Right lung (tissue), 2 donors: ENCODE measurements at regions not wholly inside any gene's neighbourhood (a gene's known extent, or its start where the extent isn't known, plus 50 kb on each side); places are given as distances from the start of the nearest gene placed in this dataset.

Source experiments
- DNase-seq, 2 donors: peaks; one replicate each; pipeline ENCODE4 v3.0.0-alpha.2; 2013

DNA sequence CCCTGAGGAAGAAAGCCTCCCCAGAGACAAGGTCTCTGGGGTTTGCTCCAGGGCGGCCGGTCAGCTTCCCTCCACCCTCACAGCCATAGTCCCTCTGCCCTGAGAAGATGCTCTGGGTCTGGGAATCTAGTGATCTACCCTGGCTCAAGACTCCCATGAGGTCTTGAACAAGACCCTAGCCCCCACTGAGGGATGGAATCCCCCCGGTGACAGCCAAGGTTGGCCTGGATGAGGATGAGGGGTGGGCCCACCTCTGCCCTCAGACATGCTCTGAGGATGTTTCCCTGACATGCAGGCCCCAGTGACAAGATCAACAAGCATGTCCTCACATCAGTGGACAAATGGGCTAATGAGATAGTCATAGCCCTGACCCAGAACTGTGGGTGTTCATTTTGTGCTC, 138.6 kb downstream of the C5orf15 start:
- DNase-seq, result no peak

DNA sequence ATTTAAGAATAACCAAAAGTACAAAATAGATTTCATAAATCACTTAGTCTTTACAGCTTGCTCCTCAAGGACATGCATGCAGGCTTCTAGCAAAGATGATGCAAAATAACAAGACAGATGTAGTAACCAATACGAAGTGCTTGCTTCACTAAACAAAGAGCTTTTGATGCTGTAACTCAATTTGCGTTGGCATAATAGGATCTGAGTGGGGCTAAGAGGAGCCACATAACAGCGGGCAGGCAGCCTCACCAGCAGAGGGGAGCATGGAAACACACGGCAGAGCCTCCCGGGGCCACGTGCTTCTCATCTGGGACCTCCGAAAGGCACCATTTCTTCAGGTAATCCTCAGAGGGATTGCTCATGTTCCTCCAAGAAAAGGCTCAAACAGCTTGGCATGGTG, 139.7 kb downstream of the C5orf15 start:
- no peak for DNase-seq

DNA sequence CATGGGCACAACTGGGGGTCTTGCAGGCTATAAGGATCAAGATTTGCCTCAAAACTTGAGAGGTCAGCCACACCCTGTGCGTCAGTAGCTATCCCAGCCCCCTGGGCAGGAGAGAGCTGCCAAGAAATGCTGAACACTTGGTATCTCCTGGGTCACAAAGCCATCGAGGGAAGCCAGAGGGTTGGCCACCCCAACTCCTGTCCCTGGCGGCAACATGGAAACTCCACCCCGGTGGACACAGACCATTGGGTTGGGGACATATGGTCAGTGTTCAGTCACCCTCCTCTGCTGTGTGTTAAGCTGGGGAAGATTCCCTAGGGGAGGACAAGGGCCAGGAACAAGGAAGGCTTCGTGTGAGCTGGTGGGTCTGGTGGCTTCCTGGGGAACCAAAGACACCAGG, 140.6 kb downstream of the C5orf15 start:
- no peak for DNase-seq

DNA sequence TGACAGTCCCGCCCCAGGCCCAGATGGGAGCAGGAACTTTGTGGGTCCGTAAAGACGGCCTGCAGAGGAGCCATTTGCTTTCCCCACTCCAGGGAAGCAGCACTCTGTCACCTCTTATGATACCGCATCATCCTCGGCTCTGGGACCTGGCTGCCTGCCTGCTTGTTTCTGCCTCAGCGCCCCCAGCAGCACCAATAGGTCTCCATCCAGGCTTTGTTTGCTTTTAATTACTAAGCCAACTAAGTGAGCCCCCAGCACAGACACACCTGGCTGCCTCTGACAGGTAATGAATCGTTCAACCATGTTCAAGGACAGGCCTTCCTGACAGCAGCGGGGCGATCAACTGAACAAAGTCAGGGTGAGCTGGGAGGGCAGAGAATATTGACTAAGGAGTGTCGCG, 141.4 kb downstream of the C5orf15 start:
- DNase-seq, result no peak

DNA sequence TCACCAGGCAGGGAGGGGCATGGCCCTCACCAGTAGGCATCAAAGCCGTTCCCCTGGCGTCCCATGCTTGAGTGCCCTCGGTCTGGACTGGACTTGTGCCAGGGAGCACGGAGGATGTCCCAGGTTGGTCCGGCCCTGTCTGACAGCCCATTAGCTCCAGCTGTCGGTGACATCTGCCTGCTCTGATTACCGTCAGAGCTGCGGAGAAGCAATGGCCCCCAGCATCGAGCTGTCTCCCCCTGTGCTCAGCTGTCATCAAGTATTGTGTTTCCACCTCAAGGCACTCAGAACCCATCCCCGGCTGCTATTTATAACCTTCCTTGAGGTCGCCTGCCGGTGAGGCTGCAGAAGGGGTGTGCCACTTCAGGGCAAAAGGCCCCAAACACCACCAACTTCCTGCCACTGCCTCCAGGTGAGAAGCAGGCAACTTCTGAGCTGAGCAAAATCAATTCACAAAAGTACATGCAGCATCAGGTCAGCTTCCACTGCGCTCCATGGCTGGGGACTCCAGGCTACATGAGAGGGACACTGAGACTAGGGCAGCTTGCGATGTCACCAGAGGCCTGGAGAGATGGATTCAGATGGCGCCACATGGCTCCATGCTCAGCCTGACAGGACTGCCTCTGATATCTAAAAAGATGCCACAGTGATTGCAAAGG, 142.7 kb downstream of the C5orf15 start:
- DNase-seq, result no peak

DNA sequence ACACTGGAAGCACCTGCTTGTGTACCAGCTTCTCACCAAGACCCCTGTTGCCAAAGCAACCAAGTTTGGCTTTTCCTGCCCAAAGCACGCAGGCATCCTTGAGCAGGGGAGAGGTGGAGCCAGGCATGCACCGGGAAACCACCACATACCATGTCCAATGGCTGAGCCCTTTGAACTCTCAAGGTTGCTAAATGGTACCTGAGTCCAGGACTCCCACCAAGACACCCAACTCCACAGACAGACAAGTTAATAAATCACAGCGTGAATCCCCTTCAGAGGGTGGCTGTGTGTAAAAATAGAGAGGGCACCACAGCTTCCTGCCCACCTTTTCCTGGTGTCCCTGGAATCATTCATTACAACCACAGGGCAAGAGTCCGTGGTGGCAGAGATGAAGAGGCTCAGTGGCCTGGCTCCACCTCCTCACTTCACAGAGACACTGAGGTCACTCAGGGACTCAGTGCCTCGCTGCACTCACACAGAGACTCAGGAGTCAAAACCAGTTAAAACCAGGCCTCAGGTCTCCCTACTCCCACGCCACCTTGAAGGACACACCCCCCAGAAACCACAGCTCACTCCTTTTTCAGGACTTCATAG, 143.7 kb downstream of the C5orf15 start:
- DNase-seq, result no peak

DNA sequence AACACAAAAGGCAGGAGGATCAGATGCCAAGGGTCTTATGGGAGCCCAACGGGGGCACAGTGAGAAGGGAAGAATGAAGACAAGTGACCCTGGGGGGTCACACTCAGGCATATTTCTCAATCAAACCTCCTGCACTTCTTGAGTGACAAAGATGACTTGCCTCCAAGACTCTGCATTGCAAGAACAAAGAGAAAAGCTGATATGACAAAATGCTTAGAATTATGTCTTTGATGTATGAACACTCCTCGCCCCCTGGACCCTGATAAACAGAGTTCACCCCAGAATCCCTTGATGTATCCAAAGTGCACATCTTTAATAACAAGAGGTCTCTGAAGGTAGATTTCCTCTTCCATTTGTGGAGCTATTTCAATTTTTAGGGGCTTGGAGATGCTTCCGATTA, 146.5 kb downstream of the C5orf15 start:
- DNase-seq, result no peak

DNA sequence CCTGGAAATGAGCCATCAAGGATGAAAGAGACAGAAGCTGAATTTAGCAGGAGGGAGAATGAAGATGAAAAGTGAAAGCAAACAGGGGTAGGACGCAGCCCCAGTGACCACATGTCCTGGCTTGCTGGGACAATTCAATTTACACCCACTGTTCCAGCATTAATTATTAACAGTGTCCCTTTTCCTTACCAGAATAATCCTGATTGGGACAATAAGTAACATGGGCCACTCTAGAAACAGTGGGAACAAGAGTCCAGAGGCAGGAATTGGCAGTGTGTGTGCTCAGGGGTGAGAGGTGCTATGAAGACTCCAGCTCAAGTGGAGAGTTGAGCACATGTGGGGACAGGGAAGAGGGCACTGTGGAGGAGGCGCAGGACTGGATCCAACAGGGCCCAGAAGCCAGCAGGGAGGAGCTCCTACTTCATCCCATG, 147.1 kb downstream of the C5orf15 start:
- no peak for DNase-seq

DNA sequence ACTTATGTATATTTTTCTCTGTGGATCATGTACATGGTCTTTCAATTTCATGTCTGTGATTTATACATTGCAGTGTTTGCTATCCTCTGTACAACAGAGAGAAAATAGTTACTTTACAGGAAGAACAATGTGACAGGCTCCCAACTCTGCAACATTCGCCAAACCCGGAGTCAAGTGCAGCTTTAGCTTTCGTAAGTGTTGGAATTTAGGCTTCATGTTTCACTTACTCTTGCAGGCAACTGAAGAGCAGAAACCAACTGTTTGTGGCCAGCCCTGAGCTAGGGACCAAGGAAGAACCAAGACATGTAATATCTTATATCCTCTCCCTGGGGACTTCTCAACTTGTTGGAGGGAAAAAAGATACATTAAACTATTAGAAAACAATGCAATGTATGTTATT, 147.9 kb downstream of the C5orf15 start:
- peak; percentile 23 to 28 for DNase-seq

DNA sequence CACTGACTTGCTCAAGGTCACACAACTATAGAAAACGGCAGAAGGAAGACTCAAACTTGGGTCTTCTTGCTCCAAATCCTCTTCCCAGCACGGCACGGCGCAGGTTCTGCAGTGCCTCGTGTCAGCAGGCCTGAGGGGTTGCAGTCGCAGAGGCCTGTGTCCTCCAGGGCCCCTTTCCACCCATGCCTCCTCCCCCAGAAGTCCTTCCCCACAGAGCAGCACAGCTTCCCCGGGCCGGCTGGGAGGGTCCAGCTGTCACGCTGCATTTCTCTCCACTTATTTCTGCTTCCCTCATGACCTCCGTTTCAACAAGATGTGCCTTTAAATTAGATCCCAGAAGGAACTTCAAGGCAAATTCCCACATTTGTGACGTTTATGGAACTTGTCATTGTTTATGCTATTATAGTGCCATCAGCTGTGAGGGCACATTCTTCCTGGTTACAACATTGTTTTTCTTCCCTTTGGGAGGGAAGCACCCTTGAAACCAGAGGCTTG, 148.4 kb downstream of the C5orf15 start:
- peak in 1 of 2 donors; percentile 14 for DNase-seq

DNA sequence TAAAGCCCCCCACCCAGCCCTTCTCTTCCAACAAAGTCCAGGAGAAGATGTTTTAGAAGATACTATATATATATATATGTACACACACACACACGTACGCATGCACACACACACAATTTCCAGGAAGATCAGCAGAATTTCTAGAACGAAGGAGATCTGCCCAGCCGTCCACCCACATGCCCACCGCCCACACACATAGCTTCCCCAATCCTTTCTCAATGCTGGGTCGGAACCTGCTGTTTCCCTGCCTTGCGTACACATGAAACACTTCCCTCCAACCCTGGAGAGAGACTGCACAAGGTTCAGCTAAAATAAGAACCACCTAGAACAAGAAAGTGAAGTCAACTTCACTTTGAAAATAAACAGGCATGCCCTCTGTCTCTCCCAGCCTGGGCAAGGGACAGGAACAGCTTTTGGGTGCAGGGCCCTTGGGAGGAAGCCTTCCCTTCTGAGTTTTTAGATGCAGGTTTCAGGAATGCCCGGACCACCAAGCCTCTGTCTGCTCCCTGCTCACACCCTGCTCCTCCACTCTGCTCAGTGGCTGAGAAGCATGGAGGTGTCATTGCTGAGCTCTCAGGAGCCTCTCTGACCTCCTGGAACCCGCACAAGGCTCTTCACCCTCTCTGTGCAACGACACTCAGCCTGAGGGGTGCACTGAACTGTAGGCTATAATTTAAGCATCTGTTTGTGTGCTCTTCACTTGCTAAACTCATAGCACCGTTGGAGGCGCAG, 149.4 kb downstream of the C5orf15 start:
- no peak for DNase-seq

DNA sequence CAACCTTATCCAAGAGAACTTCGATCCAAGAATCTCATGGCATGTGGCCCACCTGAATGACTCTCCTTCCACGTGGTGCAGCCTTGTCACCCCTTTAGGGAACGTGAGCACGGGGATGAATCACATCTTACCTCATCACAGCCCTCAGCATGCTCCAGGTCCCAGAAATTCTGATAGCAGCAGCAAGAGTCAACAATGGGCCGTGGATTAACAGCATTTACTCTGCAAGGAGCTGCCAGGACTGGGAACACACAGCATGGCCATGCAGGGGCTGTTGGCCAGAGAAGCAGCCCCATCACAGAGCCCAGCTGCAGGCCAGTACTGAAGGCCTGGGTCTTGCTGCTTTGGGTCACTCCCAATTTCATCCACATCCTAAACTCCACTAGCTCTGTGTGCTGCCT, 150.4 kb downstream of the C5orf15 start:
- no peak for DNase-seq

DNA sequence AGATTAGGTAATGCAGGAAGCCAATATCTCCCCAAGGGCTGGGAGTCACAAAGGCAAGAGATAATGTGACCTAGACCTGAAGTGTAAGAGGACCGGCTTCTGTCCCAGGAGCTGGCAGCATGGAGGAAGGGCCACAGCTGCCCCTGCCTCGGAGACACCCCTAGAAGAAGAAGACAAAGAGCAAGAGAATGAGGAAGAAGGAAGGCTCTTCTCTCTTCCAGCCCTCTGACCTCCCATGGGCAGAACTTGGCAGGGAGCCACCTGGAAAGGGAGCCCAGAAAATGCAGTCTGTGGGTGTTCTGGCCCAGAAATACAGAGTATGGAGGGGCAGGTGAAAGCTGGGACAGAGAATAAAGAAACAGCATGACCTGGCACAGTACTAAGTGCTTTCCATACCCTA, 151.0 kb downstream of the C5orf15 start:
- DNase-seq, result no peak

DNA sequence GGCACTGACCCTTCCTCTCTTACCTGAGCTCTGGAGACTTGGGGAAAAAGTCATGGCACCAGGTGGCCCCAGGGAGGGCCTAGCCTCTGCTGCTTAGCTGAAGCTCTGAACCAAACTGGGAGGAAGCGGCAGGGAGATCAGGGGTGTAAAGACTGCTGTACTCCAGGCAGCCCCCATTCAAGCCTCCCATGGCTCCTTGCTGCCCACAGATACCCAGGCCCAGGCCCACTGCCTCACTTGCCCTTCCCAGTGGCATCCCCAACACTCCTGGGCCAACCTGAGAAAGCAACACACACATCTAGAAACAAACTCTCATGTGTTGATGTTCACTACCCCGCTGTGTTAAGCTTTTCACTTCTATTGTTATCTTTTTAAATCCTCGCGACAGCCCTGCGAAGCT, 151.6 kb downstream of the C5orf15 start:
- DNase-seq, result no peak

DNA sequence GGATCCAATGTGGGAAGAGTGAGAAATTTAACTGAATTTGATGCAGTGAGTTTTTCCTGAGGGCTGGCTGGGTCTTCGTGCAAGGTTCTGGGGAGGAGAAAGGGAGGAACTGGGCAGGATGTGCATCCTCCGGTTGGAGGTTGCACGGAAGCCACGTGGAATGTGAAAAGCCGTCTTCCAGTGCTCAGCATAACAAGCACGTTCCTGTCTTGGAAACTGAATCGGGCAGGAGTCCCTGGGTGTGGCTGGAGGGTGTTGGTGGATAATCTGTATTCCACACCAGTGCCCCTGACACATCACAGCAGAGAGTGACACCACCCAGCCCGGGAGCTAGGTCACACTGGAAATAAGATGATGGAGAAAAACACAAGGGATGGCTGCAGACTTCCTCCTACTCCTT, 154.3 kb downstream of the C5orf15 start:
- no peak for DNase-seq

DNA sequence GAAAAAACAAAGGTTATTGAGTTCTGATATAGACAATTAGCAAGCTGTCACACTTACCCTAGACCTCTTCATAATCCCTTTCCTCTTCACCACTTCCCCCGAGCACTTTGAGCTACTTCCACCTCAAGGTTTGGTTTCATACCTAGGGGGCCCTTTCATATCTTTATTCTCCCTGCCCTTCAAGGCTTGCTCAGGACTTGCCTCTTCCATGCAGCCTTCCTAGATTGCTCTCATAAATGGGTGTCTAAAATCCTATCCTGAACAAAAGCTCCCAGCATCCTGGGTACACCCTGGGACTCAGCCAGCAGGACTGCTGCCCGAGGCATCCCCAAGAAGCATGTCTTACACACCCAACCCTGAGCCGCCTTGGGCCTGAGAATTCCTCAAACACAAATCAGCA, 157.3 kb downstream of the C5orf15 start:
- DNase-seq, result no peak

DNA sequence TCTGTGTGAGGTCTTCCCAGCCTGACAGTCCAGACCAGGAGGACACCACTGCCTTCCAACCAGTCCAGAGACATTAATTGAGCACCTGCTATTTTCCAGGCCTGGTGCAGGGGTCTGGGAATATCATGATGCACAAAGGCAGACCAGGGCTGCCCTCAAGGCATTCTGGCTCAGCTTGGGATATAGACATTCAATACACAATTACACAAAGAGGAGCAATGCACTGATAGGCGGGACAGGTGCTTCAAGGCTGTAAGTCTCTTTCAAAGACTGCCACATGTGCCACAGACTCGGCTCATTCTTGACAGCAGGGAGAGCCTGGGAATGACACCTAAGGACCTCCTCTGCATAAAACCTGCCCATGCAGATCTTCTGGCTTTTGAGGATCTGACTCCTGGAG, 158.6 kb downstream of the C5orf15 start:
- no peak for DNase-seq

DNA sequence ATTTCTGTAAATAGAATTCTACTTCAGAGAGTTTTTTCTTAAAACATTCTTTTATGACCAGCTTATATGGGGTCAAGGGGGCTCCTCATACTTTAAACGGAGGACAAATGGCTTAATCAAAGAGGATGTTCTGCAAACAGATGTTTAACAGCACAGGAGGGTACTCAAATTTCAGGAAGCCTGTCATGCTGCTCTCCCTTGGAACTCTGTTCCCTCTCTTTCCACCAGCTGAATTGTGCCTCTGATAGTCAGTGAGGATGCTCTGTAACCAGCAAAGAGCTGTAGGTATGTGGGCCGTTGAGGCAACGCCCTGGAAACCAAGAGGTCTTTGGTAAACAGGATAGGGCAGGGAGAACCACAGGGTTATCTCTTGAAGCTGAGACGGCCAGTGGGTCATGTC, 161.1 kb downstream of the C5orf15 start:
- DNase-seq, result no peak

DNA sequence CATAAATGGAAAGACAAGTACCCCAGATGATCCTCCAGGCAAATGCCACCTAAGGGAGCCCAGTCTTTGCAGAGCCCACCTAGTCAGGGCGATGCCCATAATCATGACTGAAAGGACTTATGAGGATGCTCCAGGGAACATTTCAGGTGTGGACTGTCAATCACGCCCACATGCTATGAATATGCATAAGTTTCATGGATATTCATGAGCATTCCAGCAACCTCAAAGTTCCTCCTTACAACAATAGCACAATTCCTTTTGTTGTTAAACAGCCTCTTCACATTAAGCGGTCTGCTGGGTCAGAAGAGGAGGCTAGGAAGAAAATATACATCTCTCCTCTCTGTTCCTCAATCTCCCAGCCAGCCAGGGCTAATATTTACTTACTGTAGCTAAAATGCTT, 161.6 kb downstream of the C5orf15 start:
- DNase-seq, result no peak

DNA sequence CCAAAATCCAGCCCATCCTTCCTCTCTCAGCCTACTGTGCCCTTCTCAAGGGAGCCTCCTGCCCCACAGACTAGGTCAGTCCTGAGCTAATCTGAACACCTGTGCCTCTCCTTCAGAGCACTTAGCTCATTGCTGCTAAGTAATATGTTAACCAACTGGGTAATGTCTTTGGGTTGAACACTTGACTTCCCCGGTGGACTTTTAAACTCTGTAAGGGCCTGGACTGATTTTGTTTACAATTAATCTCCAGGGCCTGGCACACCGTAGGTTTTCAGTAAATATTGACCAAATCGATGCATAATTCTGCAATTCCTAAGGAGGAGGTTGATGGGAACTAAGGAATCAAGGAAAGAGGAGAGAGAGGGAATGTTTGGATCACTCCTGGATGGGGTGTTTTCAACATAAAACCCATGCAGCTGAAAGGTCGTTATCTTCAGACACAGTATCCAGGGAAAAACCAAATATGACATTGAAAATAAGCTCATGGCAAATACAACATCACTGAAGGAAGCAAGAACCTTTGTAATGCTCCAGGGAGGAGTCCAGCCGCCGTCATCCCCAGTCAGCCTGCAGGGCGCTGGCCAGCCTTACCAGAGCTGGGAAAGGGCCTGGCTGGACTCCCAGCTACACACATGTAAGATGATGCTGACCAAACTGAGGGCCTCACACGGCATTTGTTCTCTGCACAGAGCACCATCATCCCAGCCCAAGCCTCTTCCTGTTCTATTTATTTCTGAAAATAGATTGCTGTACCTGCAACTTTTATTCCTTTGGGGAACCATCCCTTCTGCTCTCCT, 166.3 kb downstream of the C5orf15 start:
- no peak for DNase-seq

DNA sequence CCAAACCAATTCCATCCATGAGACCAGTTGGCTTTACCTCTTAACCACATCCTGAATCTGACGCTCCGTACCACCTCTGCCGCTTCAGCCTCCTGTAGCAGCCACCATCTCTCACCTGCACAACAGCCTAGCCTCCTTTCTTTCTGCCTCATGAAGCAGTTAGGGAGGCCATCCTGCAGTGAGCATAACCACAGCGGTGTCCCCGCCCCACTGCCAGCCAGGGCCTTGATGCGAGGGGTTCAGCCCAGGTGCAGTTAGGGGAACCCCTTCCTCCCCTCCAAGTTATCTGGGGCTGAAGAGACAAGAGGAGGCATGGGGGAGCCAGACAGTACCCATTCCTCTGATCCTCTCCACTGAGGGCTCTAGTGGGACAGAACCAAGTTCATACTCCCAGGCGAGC, 167.0 kb downstream of the C5orf15 start:
- DNase-seq, result no peak

DNA sequence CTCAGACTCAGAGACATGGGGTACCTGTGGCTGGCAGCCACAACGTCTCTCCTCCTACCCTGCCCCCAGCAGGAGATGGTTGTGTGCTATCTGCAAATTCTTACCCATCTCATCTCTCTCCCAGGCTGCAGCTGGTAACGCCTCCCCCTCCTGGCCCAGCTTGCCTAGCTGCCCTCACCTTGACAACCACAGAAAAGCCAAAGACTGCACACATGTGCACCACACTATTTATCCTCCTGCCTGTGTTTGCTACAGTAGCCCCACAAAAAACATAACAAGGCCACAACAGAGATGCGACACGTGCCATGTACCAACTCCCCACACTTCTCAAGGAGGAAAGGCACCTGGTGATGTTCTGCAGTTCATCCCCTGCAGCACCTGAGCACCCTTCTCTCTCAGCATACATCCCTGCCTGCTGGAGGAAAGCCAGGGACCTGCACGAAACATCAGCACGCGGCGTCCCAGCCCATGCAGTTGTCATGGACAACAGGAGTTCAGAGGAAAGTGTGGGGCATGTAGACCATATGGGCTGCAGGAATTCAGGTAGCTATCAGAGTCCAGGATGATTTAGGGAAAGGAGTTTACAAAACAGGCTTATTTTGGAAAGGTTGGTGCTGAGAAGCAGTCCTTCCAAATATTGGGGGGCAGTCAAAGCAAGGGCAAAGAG, 168.7 kb downstream of the C5orf15 start:
- DNase-seq, result no peak
